A549 (cell line): ENCODE measurements at regions not wholly inside any gene's neighbourhood (a gene's known extent, or its start where the extent isn't known, plus 50 kb on each side); places are given as distances from the start of the nearest gene placed in this dataset.

Source experiments
- ATAC-seq, 2 experiments: fragments of 200-7000 bp in 1 of 2; fragments of >200 bp in 1 of 2; cut with Nextera tagmentation in 1 of 2; cut with Tn5 transposase in 1 of 2; 3 replicates each; pipeline versions ENCODE4 v1.8.0 to v1.9.1; 2018 to 2020; ENCODE audit warnings: mild to moderate bottlenecking in 1 of 2, moderate library complexity in 1 of 2
- CTCF ChIA-PET: fragments of 300-600 bp; sonication (Branson Sonifier 250); formaldehyde crosslinking; extraction: SDS; loops from one replicate; lab custom pipeline; 2021; ENCODE audit warnings: antibody characterized with exemption, inconsistent platforms; lab: Yijun Ruan, JAX
- POLR2A ChIA-PET: fragments of 350-600 bp; formaldehyde crosslinking; extraction: SDS; loops from one replicate; lab custom pipeline; 2021; ENCODE audit warnings: antibody characterized with exemption, inconsistent platforms; lab: Yijun Ruan, JAX
- DNase-seq, 2 experiments: peaks; one replicate each; pipeline versions ENCODE4 v3.0.0 to v3.0.0-alpha.2; 2011 to 2016; ENCODE audit warnings: low read depth in 1 of 2, low spot score in 1 of 2
- FAIRE-seq: peaks from 2 replicates; lab custom pipeline; 2011; peaks lifted over from hg19 to GRCh38; lab: Jason Lieb, UNC
- H3K27ac ChIP-seq, 2 experiments: fragments of >200 bp; sonication (Bioruptor Twin); formaldehyde crosslinking; 3 replicates each; pipeline ENCODE4 v1.5.1; 2016 to 2017
- H3K4me1 ChIP-seq: fragments of >200 bp; sonication (Bioruptor Twin); formaldehyde crosslinking; 3 replicates; pipeline ENCODE4 v1.6.1; 2016
- H3K4me2 ChIP-seq: fragments of >200 bp; sonication (Bioruptor Twin); formaldehyde crosslinking; 3 replicates; pipeline ENCODE4 v1.6.1; 2016
- H3K4me3 ChIP-seq: fragments of >200 bp; sonication (Bioruptor Twin); formaldehyde crosslinking; 3 replicates; pipeline ENCODE4 v1.5.1; 2016
- H3K9me3 ChIP-seq: fragments of >200 bp; sonication (Bioruptor Twin); formaldehyde crosslinking; 3 replicates; pipeline ENCODE4 v1.6.1; 2016
- CEBPB ChIP-seq, 2 experiments: fragments of >200 bp in 1 of 2; sonication (Bioruptor Twin) in 1 of 2; formaldehyde crosslinking in 1 of 2; IDR thresholded peaks; 2 replicates each; pipeline ENCODE4 v1.6.1; 2012 to 2016
- CTCF ChIP-seq: fragments of >200 bp; sonication (Bioruptor Twin); formaldehyde crosslinking; IDR thresholded peaks from 3 replicates; pipeline ENCODE4 v1.5.1; 2016
- FOSL2 ChIP-seq, 2 experiments: fragments of 450-650 bp in 1 of 2; fragments of >200 bp in 1 of 2; sonication (Bioruptor Twin) in 1 of 2; formaldehyde crosslinking; IDR thresholded peaks; 2 replicates each; pipeline versions ENCODE4 v1.5.0 to v1.6.1; 2016 to 2020; ENCODE audit warnings: mild to moderate bottlenecking in 1 of 2, moderate library complexity in 1 of 2
- FOXS1 ChIP-seq: fragments of 250-450 bp; sonication (Bioruptor Pico); IDR thresholded peaks from 2 replicates; pipeline ENCODE4 v1.5.0; 2020; ENCODE audit warnings: mild to moderate bottlenecking, moderate library complexity
- KDM1A ChIP-seq: fragments of 200-600 bp; sonication (generic); IDR thresholded peaks from 2 replicates; pipeline ENCODE4 v1.6.1; 2016; ENCODE audit warnings: low read depth, mild to moderate bottlenecking
- MAFK ChIP-seq: fragments of 450-650 bp; IDR thresholded peaks from 2 replicates; pipeline ENCODE4 v1.6.1; 2014; ENCODE audit not compliant: partially characterized antibody
- PBX3 ChIP-seq: IDR thresholded peaks from 2 replicates; pipeline ENCODE4 v1.6.1; 2012
- POLR2A ChIP-seq: IDR thresholded peaks from 2 replicates; pipeline ENCODE4 v1.6.1; 2012; ENCODE audit warnings: mild to moderate bottlenecking, low read length
- REST ChIP-seq: fragments of 200-600 bp; sonication (generic); IDR thresholded peaks from 2 replicates; pipeline ENCODE4 v1.6.1; 2016; ENCODE audit warnings: antibody characterized with exemption, mild to moderate bottlenecking, moderate library complexity
- SMC3 ChIP-seq: fragments of >200 bp; sonication (Bioruptor Twin); formaldehyde crosslinking; IDR thresholded peaks from 3 replicates; pipeline ENCODE4 v1.6.1; 2018; ENCODE audit warnings: inconsistent platforms
- WGBS: methylation state at CpG from one replicate; pipeline ENCODE4 v1.1.6; 2017; ENCODE audit errors: missing lambda C conversion rate; 5-methylcytosine and 5-hydroxymethylcytosine counted together

- ChIA-PET CTCF (interaction anchor here (0.9 to 1.9 kb wide), 3 partner anchors 9 to 922 kb away, joined by 5 to 7 read pairs (median 5); no protein-coding TSS in a partner anchor), POLR2A (no interaction called here)
- Histone ChIP-seq H3K4me3 (no peak overlapping the region), H3K4me2 (no peak overlapping the region), H3K27ac (no peak overlapping the region), H3K9me3 (peaks cover 3% of the 10 kb centered on the region; the same call in 1 of the 3 replicates), H3K4me1 (no peaks in the 10 kb centered on the region)
- FAIRE-seq (no peak), DNase-seq (no peak), ATAC-seq (no peak)
- WGBS: 94% methylated on average over 2 of the region's 2 CpGs
- peak in 1 of 2 experiments; percentile 9; a peak in 1 of 4 replicates for TF ChIP-seq CEBPB (IDR thresholded peaks at IDR 0.05)
- no peak for TF ChIP-seq PBX3
These were observed 186.2 kb downstream of the ADSS2 start for GRCh38 chr1:244265507-244265906.

GRCh38 chr1:244269169-244269568 lies 182.5 kb downstream of the ADSS2 start:
- ATAC-seq (no peak), DNase-seq (no peak), FAIRE-seq (no peak)
- peaks cover 10% of the 10 kb centered on the region for H3K9me3 ChIP-seq
- POLR2A ChIA-PET: no interaction called here
- CTCF ChIA-PET: interaction anchor here (1.7 kb wide), 1 partner anchor 926 kb away, joined by 5 read pairs; no protein-coding TSS in a partner anchor
- peaks cover 15% of the 10 kb centered on the region for H3K4me1 ChIP-seq
- no peak overlapping the region for H3K4me3 ChIP-seq
- H3K4me2 ChIP-seq: no peak overlapping the region
- WGBS: 83% methylated on average over 13 of the region's 15 CpGs
- H3K27ac ChIP-seq: peak overlapping the region in 1 of 2 experiments; percentile 36; a peak in 1 of 6 replicates
- TF ChIP-seq CTCF (no peak), POLR2A (no peak)

- H3K4me1 ChIP-seq: peaks cover 29% of the 10 kb centered on the region
- FAIRE-seq: no peak
- peaks cover 10% of the 10 kb centered on the region for H3K9me3 ChIP-seq
- no peak for DNase-seq
- no peak overlapping the region for H3K27ac ChIP-seq
- no peak overlapping the region for H3K4me3 ChIP-seq
- WGBS: 87% methylated on average over 3 of the region's 3 CpGs
- ChIA-PET CTCF (interaction anchor here (0.6 to 4.8 kb wide), 10 partner anchors 18 to 927 kb away, joined by 3 to 49 read pairs (median 3); no protein-coding TSS in a partner anchor), POLR2A (no interaction called here)
- no peak overlapping the region for H3K4me2 ChIP-seq
- ATAC-seq: no peak
- TF ChIP-seq REST (no peak), MAFK (peak; percentile 33)
These were observed 180.7 kb downstream of the ADSS2 start for GRCh38 chr1:244271004-244271403.

GRCh38 chr1:244271691-244272308 lies 179.9 kb downstream of the ADSS2 start:
- DNase-seq (no peak), ATAC-seq (no peak), FAIRE-seq (no peak)
- H3K4me1 ChIP-seq: peaks cover 37% of the 10 kb centered on the region
- no peak overlapping the region for H3K4me2 ChIP-seq
- no peak overlapping the region for H3K4me3 ChIP-seq
- TF ChIP-seq SMC3: no peak
- no peak for TF ChIP-seq FOXS1 (CRISPR knock-in tag)
- TF ChIP-seq KDM1A: no peak
- no peak for TF ChIP-seq FOSL2 (IDR thresholded peaks at IDR 0.05)
- no peak for TF ChIP-seq FOSL2 (CRISPR knock-in tag; IDR thresholded peaks at IDR 0.05)
- TF ChIP-seq POLR2A: no peak
- POLR2A ChIA-PET: interaction anchor here (1.3 kb wide), 1 partner anchor 224 kb away, joined by 3 read pairs; no protein-coding TSS in a partner anchor
- peaks cover 10% of the 10 kb centered on the region for H3K9me3 ChIP-seq
- CTCF ChIA-PET: interaction anchor here (0.6 to 4.8 kb wide), 27 partner anchors 11 to 929 kb away, joined by 3 to 49 read pairs (median 3); partner anchors contain the start of gene ZBTB18
- H3K27ac ChIP-seq: peak overlapping the region; percentile 82 to 86
- 93% methylated on average over 15 of the region's 15 CpGs for WGBS
